ENCODE measurements at regions not wholly inside any gene's neighbourhood (a gene's known extent, or its start where the extent isn't known, plus 50 kb on each side); places are given as distances from the start of the nearest gene placed in this dataset.

GRCh38 chr1:164337885-164338284 lies 221.1 kb upstream of the PBX1 start:
- TF ChIP-seq JUND (IDR thresholded peaks at IDR 0.05; ENCODE audit: low read depth) = no peak
- in situ Hi-C loops (cut with HindIII; ENCODE audit: low pct_unique_long_range_greater_than_20kb, low sequenced_read_pairs) = no loop called here
- DNase-seq (ENCODE audit: low read depth in 1 of 2, low spot score in 1 of 2) = no peak

- no peak for DNase-seq (ENCODE audit: low read depth in 1 of 2, low spot score in 1 of 2)
- no peak for TF ChIP-seq JUND (IDR thresholded peaks at IDR 0.05; ENCODE audit: low read depth)
- in situ Hi-C loops (cut with HindIII; ENCODE audit: low pct_unique_long_range_greater_than_20kb, low sequenced_read_pairs) = no loop called here
Measured at GRCh38 chr1:164343189-164343588, 215.8 kb upstream of the PBX1 start.

GRCh38 chr1:164347980-164348379 lies 211.0 kb upstream of the PBX1 start:
- in situ Hi-C loops (cut with HindIII; ENCODE audit: low pct_unique_long_range_greater_than_20kb, low sequenced_read_pairs) = no loop called here
- DNase-seq (ENCODE audit: low read depth in 1 of 2, low spot score in 1 of 2) = no peak
- TF ChIP-seq JUND (IDR thresholded peaks at IDR 0.05; ENCODE audit: low read depth) = no peak

GRCh38 chr1:164356511-164356910 lies 202.5 kb upstream of the PBX1 start:
- in situ Hi-C loops (cut with HindIII; ENCODE audit: low pct_unique_long_range_greater_than_20kb, low sequenced_read_pairs) = no loop called here
- no peak for TF ChIP-seq JUND (IDR thresholded peaks at IDR 0.05; ENCODE audit: low read depth)
- no peak for DNase-seq (ENCODE audit: low read depth in 1 of 2, low spot score in 1 of 2)

- TF ChIP-seq JUND (IDR thresholded peaks at IDR 0.05; ENCODE audit: low read depth) = no peak
- no peak for DNase-seq (ENCODE audit: low read depth in 1 of 2, low spot score in 1 of 2)
- in situ Hi-C loops (cut with HindIII; ENCODE audit: low pct_unique_long_range_greater_than_20kb, low sequenced_read_pairs) = no loop called here
Measured at GRCh38 chr1:164360265-164360664, 198.7 kb upstream of the PBX1 start.

GRCh38 chr1:164361927-164362326 lies 197.1 kb upstream of the PBX1 start:
- in situ Hi-C loops (cut with HindIII; ENCODE audit: low pct_unique_long_range_greater_than_20kb, low sequenced_read_pairs) = no loop called here
- no peak for TF ChIP-seq JUND (IDR thresholded peaks at IDR 0.05; ENCODE audit: low read depth)
- no peak for DNase-seq (ENCODE audit: low read depth in 1 of 2, low spot score in 1 of 2)

- no peak for DNase-seq (ENCODE audit: low read depth in 1 of 2, low spot score in 1 of 2)
- in situ Hi-C loops (cut with HindIII; ENCODE audit: low pct_unique_long_range_greater_than_20kb, low sequenced_read_pairs) = no loop called here
- no peak for TF ChIP-seq JUND (IDR thresholded peaks at IDR 0.05; ENCODE audit: low read depth)
Measured at GRCh38 chr1:164363980-164364379, 195.0 kb upstream of the PBX1 start.

- TF ChIP-seq JUND (IDR thresholded peaks at IDR 0.05; ENCODE audit: low read depth) = no peak
- in situ Hi-C loops (cut with HindIII; ENCODE audit: low pct_unique_long_range_greater_than_20kb, low sequenced_read_pairs) = no loop called here
- DNase-seq (ENCODE audit: low read depth in 1 of 2, low spot score in 1 of 2) = no peak
Measured at GRCh38 chr1:164366014-164366413, 193.0 kb upstream of the PBX1 start.

GRCh38 chr1:164369698-164370365 lies 189.2 kb upstream of the PBX1 start:
- TF ChIP-seq JUND (IDR thresholded peaks at IDR 0.05; ENCODE audit: low read depth) = no peak
- DNase-seq (ENCODE audit: low read depth in 1 of 2, low spot score in 1 of 2) = no peak
- in situ Hi-C loops (cut with HindIII; ENCODE audit: low pct_unique_long_range_greater_than_20kb, low sequenced_read_pairs) = no loop called here

- TF ChIP-seq JUND (IDR thresholded peaks at IDR 0.05; ENCODE audit: low read depth) = no peak
- in situ Hi-C loops (cut with HindIII; ENCODE audit: low pct_unique_long_range_greater_than_20kb, low sequenced_read_pairs) = no loop called here
- DNase-seq (ENCODE audit: low read depth in 1 of 2, low spot score in 1 of 2) = no peak
Measured at GRCh38 chr1:164380893-164381292, 178.1 kb upstream of the PBX1 start.

GRCh38 chr1:164382384-164382783 lies 176.6 kb upstream of the PBX1 start:
- in situ Hi-C loops (cut with HindIII; ENCODE audit: low pct_unique_long_range_greater_than_20kb, low sequenced_read_pairs) = no loop called here
- DNase-seq (ENCODE audit: low read depth in 1 of 2, low spot score in 1 of 2) = no peak
- no peak for TF ChIP-seq JUND (IDR thresholded peaks at IDR 0.05; ENCODE audit: low read depth)

GRCh38 chr1:164384262-164384661 lies 174.7 kb upstream of the PBX1 start:
- TF ChIP-seq JUND (IDR thresholded peaks at IDR 0.05; ENCODE audit: low read depth) = no peak

GRCh38 chr1:164417016-164417704 lies 141.8 kb upstream of the PBX1 start:
- in situ Hi-C loops (cut with HindIII; ENCODE audit: low pct_unique_long_range_greater_than_20kb, low sequenced_read_pairs) = no loop called here
- no peak for DNase-seq (ENCODE audit: low read depth in 1 of 2, low spot score in 1 of 2)
- no peak for TF ChIP-seq JUND (IDR thresholded peaks at IDR 0.05; ENCODE audit: low read depth)

More at GRCh38 chr1:164384262-164384661, 174.7 kb upstream of the PBX1 start:
- DNase-seq (ENCODE audit: low read depth in 1 of 2, low spot score in 1 of 2) = no peak
- in situ Hi-C loops (cut with HindIII; ENCODE audit: low pct_unique_long_range_greater_than_20kb, low sequenced_read_pairs) = no loop called here
